Activated CD4-positive, alpha-beta T cell treated with anti-CD3 and anti-CD28 coated beads, Interleukin-2, amount 50 U/mL, for 24 hours (primary cell): ENCODE measurements at regions not wholly inside any gene's neighbourhood (a gene's known extent, or its start where the extent isn't known, plus 50 kb on each side); places are given as distances from the start of the nearest gene placed in this dataset.

Source experiments
- DNase-seq, 2 donors: peaks; one replicate each; pipeline ENCODE4 v3.0.0-alpha.2; 2020; ENCODE audit warnings: low read depth in 1 of 2, low spot score in 1 of 2

DNA sequence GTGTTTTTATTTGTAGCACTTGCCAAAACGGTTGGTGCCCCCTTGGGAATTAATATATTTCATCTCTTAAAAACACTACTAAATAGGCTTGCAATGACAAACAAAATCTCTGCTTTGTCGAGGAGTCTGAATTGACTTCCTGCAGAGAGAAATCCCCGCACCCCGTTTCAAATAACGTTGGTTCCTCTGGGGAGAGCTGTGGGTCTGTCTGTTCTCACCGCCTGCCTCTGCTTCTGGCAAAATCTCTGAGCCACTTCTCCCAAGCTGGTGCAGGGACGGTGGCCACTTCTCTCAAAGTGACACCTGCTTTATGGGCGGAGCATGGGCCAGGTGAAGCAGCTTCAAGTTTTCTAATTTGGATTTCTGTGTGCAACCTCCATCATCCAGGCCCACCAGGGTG, 186.3 kb upstream of the ADARB2 start:
- DNase-seq: no peak

- DNase-seq: no peak
Observed at GRCh38 chr10:1920941-1921340, 183.6 kb upstream of the ADARB2 start.

DNA sequence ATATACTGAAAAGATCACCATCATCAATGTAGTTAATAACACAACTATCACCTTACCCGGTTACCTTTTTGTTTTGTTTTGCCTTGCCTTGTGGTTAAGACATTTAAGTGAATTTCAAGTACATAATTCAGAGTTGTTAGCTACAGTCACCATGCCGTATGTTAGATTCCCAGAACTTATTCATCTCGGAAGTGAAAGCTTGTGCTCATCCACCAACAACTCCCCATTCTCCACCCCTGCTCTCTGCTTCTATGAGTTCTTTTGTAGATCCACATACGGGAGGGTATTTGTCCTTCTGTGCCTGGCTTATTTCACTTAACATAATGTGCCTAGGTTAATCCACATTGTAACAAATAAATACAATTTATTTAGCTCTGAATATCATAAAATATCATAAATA, 182.8 kb upstream of the ADARB2 start:
- no peak for DNase-seq

DNA sequence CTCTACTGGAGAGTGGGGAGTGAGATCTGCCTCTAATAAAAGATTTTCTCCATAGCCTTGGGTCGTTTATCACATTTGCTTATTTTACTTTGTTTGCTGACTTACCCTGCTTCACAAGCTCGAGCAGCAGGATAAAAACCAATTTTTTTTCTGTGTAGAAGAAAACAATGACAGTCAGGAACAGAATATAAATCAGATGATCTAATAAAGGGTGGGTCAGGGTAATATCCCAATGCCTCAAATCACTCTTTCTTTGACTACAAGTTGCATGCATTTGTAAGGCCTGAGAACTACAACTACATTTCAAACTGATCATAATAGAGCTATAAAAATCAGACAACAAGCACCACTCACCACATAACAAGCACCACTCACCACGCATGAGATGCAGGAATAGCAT, 174.4 kb upstream of the ADARB2 start:
- DNase-seq: no peak

DNA sequence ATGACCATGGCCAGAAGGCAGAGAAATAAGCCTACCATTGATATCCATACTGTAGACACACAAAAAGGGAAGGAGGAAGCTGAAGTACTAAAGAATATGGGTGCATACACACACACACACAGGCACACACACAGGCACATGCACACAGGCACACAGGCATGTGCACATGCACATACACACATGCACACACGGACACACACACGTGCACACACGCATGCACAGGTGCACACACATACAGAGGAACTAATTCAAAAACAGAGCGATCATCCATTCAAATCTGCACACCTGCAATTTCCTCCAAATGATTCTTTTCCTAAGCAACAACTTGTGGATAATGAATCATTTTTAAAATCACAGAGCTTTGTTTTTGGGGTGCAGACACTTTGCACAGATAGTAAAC, 166.7 kb upstream of the ADARB2 start:
- no peak for DNase-seq

DNA sequence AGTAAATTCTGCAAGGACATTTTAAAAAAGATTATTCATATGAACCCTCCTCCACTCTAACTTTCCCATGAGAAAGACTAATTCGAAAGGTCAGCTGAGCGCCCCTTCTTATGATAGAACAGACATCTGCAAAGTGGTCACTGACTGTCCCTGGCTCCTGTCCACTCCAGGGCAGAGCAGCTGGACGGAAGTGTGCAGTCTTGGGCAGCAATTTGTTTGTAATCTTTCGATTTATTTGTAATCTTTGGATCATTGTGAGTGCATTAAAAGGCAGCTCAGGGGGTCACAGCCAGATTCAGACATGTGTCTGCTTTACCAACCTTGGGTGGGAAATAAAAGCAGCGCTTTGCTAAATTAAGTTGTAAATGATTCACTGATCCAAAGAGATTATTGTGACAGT, 158.8 kb upstream of the ADARB2 start:
- no peak for DNase-seq

DNA sequence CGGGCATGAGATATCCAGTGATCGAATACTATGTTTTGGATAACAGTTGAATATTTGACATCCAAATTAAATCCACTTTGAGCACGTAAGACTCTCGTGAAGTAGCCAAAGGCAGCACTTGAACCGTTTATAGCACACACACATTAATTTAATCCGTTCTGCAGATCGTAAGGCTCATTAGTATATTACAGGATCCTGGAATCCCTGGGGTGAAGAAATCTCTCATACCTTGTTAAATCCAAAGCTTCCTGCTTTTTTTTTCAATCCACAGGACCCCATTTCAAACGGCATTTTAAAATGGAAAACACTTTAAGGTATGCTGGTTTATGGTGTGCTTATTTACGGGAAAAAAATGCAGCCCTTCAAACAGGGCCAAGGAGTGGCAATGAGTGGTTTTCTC, 158.4 kb upstream of the ADARB2 start:
- DNase-seq: no peak

GRCh38 chr10:1894912-1895311, 157.6 kb upstream of the ADARB2 start:
- no peak for DNase-seq

DNA sequence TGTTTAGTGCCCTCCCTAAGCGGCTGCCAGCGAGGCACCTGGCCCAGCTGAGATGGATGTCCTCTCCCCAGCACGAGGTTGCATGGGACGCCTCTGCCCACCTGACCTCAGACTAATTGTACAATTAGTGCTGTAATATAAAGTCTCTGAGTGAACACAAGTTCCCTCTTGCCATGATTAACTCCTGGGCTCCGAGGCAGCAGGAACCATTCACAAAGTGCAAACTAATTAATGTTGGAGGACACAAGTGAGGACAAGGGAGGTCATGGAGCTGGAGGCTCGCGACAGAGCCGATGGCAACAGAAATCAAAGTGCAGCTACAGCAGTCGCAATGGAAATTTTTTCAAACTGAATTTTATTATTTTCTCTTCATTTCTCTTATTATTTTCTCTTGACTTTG, 156.6 kb upstream of the ADARB2 start:
- DNase-seq: no peak

GRCh38 chr10:1886039-1886438, 148.7 kb upstream of the ADARB2 start:
- no peak for DNase-seq

DNA sequence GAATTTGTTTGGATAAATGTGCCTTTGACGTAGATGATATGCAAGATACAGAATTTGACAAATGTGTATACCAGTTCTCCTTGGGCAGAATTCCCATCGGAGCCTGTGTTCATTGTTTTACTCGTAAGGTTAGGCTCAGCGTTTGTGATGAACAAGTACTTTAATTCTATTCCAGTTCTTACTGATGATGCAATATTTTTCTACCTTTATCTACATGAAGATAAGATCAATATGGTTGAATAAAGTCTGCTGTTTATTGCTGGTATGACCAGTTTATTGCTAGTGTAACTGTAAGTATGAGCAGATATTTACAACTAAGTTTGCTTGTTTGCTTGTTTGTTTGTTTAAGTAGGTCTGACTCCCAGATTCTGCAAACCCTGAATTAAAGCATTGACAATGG, 145.4 kb upstream of the ADARB2 start:
- no peak for DNase-seq

DNA sequence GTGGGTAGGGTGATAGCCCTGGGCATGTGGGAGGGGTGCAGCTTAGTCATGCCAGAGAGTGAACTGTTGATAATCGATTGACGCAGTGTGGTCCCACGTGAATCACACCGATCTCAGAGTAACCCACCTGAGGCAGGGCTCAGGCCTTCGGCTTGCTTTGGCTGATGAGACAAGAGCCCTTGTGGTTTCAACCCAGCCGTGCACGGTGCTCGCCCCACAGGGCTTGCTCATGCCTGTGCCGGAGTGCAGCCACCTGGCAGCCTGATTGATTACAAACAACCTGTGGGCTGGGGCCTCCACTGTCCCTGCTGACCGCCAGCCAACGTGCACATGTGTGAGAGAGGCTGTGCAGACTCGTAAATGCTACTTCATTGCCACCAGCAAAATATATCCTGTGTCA, 144.9 kb upstream of the ADARB2 start:
- no peak for DNase-seq

GRCh38 chr10:1881636-1882035, 144.3 kb upstream of the ADARB2 start:
- no peak for DNase-seq

- no peak for DNase-seq
Observed at GRCh38 chr10:1874533-1874932, 137.2 kb upstream of the ADARB2 start.

DNA sequence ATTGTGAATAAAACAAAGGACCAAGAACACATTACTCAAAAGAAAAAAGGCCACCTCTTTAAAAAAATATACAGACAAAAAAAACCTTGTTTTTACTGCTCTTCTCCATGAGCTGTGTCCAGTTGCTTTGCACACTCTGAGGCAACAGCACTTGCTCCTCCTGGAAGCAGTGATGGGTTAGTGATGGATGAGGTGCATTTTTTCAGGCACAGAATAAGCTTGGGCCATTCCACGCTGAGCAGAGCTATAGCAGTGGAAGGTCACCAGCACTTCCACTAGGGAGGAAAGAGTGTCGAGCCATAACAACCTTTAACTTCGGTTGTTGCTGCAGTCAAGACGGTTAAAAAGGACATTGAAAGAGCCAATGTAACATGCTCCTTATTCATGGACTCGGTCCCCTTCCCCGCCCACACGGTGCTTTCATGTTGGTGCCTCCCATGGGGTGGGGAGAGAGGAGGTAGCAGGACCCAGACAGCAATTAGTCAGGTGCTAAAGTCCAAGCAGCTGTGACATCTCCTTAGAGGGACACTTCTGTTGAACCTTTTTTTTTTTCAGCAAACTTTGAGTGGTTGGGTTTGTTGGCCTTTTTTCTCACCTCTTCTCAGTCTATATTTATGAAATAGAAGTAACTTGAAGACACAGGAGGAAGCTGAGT, 136.5 kb upstream of the ADARB2 start:
- no peak for DNase-seq

DNA sequence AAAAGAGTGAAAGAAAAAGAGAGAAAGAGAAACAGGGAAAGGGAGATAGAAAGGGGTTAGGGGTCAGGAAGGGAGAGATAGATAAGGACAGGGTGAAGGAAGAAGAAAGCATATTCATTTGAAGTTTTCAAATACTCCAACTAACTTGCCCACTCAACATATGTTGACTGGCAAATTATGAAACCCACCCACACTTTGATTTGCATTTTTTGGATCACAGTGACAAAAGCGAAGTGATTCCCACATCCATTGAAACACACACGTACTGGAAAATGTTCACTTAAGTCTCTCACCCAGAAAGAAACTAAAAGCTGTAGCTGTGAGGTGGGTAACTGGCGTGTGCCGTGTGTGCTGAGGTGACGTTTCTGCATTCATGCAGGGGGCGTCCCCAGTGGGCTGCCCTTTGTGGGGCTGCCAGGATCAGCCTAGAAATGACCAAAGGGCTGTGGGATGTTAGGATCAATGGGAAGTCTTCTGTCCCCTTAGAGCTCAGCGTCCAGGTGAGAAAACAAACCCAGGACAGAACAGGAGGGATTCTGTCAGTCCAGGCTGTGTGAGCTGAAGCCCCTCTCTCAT, 134.9 kb upstream of the ADARB2 start:
- no peak for DNase-seq

GRCh38 chr10:1870491-1870890, 133.2 kb upstream of the ADARB2 start:
- DNase-seq: no peak

GRCh38 chr10:1869861-1870260, 132.5 kb upstream of the ADARB2 start:
- no peak for DNase-seq

DNA sequence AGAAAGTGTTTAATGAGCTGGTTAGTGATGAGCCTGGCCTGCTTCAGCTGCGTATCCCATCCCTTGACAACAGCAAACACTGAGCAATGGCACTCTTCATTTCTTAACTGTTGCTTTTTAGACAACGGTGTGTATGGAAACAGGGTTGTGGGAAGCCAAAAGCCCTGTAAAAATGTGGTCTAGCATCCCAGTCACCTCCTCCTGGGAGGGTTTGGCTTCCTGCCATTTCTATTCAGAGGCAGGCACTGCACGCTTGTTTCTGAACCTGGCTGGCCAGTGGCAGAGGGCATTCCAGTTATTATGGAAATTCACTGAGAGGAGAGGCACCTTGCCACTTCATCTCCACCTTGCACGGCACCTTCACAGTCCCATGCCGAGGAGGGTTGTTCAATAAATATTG, 123.0 kb upstream of the ADARB2 start:
- DNase-seq: no peak

- DNase-seq: no peak
Observed at GRCh38 chr10:1858547-1858946, 121.2 kb upstream of the ADARB2 start.

DNA sequence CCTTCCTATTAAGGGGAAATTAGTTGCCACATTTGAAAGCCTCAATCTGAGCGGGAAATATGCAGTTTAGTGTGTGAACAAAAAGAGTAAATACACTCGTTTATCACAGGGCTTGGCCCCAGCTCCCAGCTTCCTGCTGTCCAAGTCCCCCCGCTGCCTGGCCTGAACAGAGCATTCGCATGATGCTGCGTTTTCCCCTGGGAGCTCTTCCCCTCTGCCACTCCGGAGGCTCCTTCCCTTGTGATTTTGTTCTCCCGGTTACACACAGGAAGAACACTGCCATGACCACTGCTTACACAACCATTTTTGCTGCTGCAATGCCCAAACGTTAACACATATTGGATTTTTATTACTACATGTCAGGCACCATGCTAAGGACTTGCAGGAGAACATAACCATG, 120.7 kb upstream of the ADARB2 start:
- DNase-seq: no peak

DNA sequence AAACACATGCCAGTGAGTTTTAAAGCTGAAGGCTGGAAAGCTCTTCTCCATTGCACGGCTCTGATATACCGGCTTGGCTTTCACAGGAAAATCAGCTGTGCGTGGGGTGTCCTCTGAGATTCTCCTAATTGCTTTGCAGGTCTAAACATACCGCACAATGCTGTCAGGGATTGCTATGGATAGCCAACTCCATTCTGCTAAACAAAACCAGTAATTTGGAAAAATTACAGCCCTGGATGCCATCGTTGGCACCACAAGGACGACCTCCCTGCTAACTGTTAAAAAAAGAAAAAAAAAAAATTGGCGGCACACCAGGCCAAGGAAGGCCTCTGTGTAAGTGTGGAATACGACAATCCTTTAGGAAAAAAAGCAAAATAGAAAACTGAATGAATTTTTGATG, 118.6 kb upstream of the ADARB2 start:
- no peak for DNase-seq

DNA sequence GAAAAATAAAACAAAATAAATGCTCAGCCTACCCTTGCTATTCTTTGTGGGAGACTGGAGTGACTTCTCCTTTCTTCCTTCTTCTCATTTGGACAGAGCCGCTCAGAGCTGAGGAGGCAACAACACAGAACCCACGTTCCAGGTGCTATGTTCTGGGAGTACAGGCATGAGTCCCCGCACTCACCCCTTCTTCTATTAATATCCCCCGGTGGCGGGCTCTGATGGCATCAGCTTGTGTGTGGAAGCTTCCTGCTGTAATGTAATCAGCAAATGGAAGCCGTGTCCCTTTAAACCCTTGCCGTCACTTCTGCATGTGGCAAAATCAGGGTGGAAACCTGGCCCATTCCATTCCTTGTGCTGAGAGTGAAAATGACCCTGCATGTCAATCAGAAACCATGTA, 116.9 kb upstream of the ADARB2 start:
- no peak for DNase-seq
